Fibroblast of pulmonary artery (primary cell): ENCODE measurements at regions not wholly inside any gene's neighbourhood (a gene's known extent, or its start where the extent isn't known, plus 50 kb on each side); places are given as distances from the start of the nearest gene placed in this dataset.

Experiments
- DNase-seq: peaks from one replicate; pipeline ENCODE4 v3.0.0-alpha.2; 2010; ENCODE audit warnings: low read depth
- H3K4me3 ChIP-seq: replicated peaks from 2 replicates; pipeline ENCODE4 v1.5.1; 2011; ENCODE audit warnings: low read depth, mild to moderate bottlenecking, control low read depth, low read length, moderate library complexity
- CTCF ChIP-seq: IDR thresholded peaks from 2 replicates; pipeline ENCODE4 v1.5.1; 2011; ENCODE audit warnings: mild to moderate bottlenecking, control low read depth, low read length, inconsistent platforms; ENCODE audit errors: missing control alignments

- no peak for DNase-seq
- no peak overlapping the region for H3K4me3 ChIP-seq
- TF ChIP-seq CTCF, result no peak
Observed at GRCh38 chr19:30920222-30920621, 429.0 kb downstream of the TSHZ3 start.

GRCh38 chr19:30919737-30920136, 429.5 kb downstream of the TSHZ3 start:
- no peak overlapping the region for H3K4me3 ChIP-seq
- no peak for DNase-seq
- no peak for TF ChIP-seq CTCF

GRCh38 chr19:30916238-30916637, 433.0 kb downstream of the TSHZ3 start:
- DNase-seq, result no peak
- no peak for TF ChIP-seq CTCF
- H3K4me3 ChIP-seq, result no peak overlapping the region

- H3K4me3 ChIP-seq, result no peak overlapping the region
- TF ChIP-seq CTCF, result no peak
- DNase-seq, result no peak
Observed at GRCh38 chr19:30911491-30911890, 437.7 kb downstream of the TSHZ3 start.

GRCh38 chr19:30910485-30911240, 438.6 kb downstream of the TSHZ3 start:
- no peak for DNase-seq
- H3K4me3 ChIP-seq, result no peak overlapping the region
- TF ChIP-seq CTCF, result no peak

GRCh38 chr19:30909216-30909615, 440.0 kb downstream of the TSHZ3 start:
- H3K4me3 ChIP-seq, result no peak overlapping the region
- TF ChIP-seq CTCF, result no peak
- DNase-seq, result no peak

- DNase-seq, result no peak
Observed at GRCh38 chr19:30908262-30908771, 440.9 kb downstream of the TSHZ3 start.

More at GRCh38 chr19:30908262-30908771, 440.9 kb downstream of the TSHZ3 start:
- TF ChIP-seq CTCF, result no peak
- no peak overlapping the region for H3K4me3 ChIP-seq
